GM12864 (cell line): ENCODE measurements at regions not wholly inside any gene's neighbourhood (a gene's known extent, or its start where the extent isn't known, plus 50 kb on each side); places are given as distances from the start of the nearest gene placed in this dataset.

Source experiments
- DNase-seq: peaks from one replicate; pipeline ENCODE4 v3.0.0-alpha.2; 2011; ENCODE audit warnings: low read depth
- H3K4me3 ChIP-seq: 2 replicates; pipeline ENCODE4 v1.5.1; 2011; ENCODE audit warnings: mild to moderate bottlenecking, low read depth, low read length, control low read depth
- CTCF ChIP-seq: IDR thresholded peaks from 2 replicates; pipeline ENCODE4 v1.5.1; 2011; ENCODE audit warnings: low read depth, mild to moderate bottlenecking, moderate library complexity, low read length, control low read depth, inconsistent platforms; ENCODE audit errors: missing control alignments

DNA sequence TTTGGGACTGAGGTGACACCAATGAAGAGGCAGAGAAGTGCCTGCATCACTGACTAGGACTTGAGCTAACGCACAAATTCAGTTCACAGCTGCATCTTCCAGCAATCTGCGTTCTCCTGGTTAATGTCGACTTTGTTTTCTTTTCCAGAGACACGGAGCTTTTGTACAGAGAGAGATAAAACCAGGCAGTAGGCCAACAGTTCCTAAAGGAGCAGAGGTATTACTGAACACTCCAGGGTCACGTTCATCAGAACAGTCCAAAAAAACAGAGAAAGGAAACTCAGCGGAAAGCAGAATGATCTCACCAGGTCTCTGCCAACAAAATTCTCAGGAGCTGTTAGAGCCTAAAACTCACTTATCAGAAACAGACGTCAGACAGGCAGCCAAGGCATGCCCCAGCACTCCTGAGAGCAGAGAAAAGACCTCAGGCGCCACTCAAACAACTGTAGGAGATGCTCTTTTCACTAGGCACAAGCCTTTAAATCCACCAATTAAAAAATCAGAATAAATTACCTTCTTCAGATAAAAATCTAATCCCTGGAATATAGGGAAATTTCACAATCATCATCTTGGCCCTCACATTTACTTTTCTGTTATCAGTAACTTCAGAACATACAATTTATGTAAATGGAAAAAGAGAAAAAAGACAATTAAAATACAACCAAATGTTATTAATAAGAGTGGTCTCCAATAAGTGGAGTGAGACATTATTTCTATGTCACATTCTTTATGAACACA lies 95.9 kb upstream of the SPTBN1 start:
- no peak for TF ChIP-seq CTCF
- DNase-seq, result no peak

DNA sequence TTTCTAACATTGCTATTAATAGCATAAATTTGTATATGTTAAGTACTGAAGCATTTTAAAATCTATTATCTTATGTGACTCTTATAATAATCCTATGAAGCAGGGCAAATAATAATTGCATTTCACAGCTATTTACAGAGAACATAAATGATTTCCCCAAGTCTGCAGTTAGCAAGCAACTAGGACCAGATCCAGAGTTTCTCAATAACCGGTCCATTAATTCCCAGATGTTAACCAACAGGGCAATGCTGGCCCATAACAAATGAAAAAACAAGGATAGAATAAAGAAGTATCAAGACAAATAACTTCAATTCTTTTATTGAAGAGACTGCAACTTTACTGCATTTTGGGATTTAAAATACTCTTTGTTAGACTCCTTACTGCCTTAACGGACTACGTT lies 91.7 kb upstream of the SPTBN1 start:
- DNase-seq, result no peak
- H3K4me3 ChIP-seq, result no peak overlapping the region
- TF ChIP-seq CTCF, result no peak

More for the DNA sequence above, 95.9 kb upstream of the SPTBN1 start:
- no peak overlapping the region for H3K4me3 ChIP-seq

- no peak overlapping the region for H3K4me3 ChIP-seq
- DNase-seq, result no peak
- TF ChIP-seq CTCF, result no peak
These were observed 90.5 kb upstream of the SPTBN1 start for GRCh38 chr2:54365661-54366060.

DNA sequence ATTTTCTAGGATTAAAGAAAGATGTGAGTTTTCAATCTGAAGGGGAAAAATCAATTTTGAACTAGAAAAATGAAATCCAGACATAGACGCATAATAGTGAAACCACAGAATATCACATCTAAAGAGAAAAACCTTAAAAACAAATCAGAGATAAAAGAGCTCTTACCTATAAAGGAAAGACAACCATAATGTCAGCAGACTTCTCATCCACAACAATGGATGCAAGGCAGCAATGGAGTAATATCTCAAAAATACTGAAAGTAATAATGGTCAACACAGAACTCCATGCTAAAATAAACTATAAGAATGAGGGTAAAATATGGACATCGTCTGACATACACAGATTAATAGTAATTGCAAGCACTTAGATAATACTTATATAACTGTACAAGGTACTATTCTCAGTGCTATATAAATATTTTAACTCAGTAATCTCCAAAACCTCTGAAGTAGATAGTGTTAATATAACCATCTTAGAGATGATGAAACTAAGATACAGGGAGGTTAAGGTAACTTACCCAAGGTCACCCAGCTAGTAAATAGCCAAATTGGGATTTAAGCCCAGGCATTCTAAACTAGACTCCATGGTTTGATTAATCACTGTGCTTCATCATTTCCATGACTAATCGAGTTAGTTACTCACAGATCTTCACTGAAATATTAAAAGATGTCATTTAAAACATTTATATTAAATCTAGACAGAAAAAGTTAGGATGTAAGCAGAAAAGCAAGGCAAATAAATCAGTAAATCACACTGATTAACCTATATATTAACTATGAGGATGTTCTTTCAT lies 89.4 kb upstream of the SPTBN1 start:
- no peak overlapping the region for H3K4me3 ChIP-seq
- no peak for TF ChIP-seq CTCF
- no peak for DNase-seq

- no peak for TF ChIP-seq CTCF
- DNase-seq, result no peak
These were observed 85.6 kb upstream of the SPTBN1 start for GRCh38 chr2:54370405-54371104.

GRCh38 chr2:54371460-54372065 lies 84.6 kb upstream of the SPTBN1 start:
- no peak for TF ChIP-seq CTCF
- no peak overlapping the region for H3K4me3 ChIP-seq
- no peak for DNase-seq

More at GRCh38 chr2:54370405-54371104, 85.6 kb upstream of the SPTBN1 start:
- no peak overlapping the region for H3K4me3 ChIP-seq
